CD4-positive, alpha-beta T cell treated with Interleukin-17A for 4 hours (primary cell): ENCODE measurements at regions not wholly inside any gene's neighbourhood (a gene's known extent, or its start where the extent isn't known, plus 50 kb on each side); places are given as distances from the start of the nearest gene placed in this dataset.

Experiments used
- DNase-seq: peaks from one replicate; pipeline ENCODE4 v3.0.0-alpha.2; 2020; ENCODE audit warnings: mixed read lengths

DNA sequence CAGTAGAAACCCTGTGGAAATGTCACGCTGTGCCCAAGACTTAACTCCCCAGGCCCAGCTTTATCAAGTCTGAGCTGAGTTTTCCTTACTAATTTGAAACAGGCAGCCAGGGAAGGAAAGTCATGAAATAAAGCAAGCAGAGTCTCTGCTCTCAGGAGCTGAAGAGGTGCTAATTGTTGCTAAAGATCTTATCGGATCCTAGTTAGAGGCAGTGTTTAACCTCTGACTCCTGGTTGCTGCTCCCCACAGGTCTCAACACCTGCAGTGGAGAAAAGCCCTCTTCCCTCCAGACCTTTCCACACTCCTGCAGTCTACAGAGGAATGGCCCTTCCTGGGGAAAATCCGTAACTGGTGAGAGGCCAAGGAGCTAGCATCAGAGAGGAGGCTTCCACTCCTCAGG, 628.2 kb downstream of the NTRK3 start:
- no peak for DNase-seq

DNA sequence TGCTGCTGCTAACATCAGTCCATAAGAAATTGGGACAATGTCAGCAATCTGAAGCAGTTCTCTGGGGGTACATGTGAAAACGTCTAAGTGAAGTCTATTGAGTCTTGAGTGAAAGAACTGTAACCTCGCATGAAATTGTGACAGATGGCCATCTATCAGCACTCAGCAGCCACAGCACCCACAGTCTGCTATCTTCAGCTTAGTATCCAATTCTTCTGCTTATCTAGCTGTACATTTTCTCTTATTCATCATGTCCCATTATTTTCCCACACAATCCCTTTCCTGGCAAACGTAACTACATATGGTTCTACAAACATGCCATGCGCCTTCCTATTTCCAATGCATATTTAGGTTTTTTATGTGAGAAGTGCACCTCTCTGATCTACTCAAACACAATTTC, 629.7 kb downstream of the NTRK3 start:
- DNase-seq, result no peak

DNA sequence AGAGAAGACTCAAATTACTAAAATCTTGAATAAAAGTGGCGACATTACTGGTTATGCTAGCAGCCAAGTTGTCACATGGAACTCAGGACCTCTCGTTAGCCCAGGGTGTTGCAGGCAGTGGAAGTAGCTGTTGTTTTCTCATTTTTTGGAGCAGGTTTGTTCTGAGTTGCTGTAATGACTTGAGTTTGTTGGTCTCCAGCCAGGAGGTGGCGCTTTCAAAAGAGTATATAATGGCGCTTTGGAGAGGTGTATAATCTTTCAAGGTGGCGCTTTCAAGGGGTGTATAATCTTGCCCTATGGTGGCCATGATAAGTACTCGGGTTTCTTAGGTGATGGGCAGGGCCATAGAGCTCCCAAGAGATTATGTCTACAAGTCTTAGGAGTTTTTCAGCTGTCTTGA, 632.7 kb downstream of the NTRK3 start:
- peak; percentile 3 for DNase-seq

DNA sequence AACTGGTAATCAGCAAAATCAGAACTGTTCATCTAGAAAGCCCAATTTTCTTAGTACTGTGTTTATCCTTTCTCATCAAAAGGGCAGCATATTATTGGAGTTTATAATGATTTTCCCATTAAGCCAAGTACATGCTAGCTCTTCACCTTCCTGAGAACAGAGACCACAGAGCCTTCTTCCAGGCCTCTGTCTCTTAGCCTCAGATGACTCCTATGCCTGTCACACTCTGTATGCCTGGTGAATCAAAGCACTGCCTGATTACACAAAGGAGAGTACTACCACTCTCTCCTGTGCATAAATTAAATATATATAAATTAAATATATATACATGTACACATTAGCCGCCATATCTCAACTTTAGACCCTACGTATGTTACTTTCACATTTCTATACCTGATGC, 636.1 kb downstream of the NTRK3 start:
- DNase-seq, result no peak

DNA sequence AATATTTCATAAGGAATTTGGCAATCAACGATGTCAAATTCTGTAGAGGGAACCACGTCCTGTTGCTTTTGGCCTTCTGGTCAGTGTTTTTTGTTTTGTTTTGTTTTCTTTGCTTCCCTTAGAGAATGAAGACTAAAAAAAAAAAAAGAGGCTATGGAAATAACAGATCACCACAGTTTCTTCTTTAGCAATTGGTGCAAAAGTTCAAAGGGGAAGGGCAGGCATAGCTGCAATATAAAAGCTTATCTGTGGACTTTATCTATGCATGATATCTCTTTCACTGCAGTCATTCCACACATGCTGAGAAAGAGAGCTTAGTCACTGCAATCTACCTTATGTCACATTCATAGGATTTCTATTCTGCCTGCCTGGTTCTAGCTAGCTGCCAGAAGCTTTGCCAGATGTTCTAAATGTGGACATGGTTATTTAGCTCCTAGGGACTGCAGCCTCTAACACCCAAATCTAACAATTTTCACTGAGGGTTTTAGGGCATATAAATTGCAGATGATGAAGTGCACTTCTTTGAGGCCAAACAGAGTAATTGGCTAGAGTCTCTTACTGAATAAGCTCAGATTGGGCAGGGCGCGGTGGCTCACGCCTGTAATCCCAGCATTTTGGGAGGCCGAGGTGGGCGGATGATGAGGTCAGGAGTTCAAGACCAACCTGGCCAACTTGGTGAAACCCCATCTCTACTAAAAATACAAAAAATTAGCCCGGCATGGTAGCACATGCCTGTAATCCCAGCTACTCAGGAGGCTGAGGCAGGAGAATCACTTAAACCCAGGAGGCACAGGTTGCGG, 637.2 kb downstream of the NTRK3 start:
- DNase-seq, result no peak

DNA sequence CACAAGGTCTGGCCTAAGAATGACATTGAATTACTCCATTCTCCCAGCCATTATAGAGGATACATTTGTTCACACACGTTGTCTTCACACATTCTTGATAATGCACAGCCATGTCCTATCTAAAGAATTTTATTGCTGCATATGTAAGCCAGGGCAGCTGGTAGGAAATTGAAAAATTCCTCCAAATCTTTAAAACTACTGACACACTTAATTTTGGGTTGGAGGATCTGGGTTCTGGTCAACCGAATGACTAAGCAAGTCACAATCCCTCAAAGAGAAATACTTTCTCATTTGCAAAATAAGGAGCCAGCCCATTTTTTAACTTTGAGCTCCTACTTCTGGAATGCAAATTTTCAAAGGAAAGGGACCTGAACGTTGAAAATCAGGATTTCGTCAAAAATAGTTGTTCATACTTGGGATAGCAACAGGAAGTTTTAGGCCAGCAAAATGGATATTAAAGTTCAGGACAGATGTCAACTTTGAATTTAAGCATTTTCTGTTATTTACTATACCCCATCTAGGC, 638.3 kb downstream of the NTRK3 start:
- no peak for DNase-seq

DNA sequence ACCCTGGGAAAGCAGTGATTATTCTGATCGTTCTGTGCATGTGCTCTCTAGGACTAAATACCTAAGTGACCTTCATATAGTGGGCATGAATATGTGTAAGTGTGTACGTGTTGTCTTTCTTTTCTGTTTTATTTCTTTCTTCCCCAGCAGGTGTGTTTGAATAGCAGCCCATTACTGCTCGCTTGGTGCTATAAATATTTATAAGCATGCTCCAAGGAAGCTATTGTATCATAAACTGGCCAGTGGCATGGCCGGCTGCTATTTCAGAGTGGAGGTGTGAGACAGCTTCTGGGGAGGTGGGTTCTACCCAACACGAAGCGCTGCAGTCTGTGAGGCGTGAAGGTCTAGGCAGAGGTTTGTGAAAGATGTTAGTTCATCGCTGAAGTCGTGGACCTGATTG, 641.8 kb downstream of the NTRK3 start:
- DNase-seq, result no peak

DNA sequence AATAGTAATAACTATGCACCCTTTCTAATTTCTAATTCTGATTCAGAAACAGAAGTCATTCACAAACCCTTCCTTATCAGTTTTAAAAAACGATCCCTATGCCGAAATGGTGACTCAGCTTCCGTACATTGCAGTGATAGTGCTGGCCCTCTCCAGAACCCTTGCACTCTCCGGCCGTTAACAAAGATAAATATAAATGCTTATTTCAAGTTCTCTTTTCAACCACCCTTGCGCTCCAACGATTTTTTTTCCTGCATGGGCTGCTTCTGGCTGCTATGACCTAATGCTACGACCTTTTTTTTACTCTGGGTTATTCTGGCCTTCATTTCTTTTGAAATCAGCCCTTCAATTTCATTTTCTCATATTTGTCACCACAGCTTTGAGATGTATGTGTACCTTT, 646.2 kb downstream of the NTRK3 start:
- DNase-seq, result no peak

DNA sequence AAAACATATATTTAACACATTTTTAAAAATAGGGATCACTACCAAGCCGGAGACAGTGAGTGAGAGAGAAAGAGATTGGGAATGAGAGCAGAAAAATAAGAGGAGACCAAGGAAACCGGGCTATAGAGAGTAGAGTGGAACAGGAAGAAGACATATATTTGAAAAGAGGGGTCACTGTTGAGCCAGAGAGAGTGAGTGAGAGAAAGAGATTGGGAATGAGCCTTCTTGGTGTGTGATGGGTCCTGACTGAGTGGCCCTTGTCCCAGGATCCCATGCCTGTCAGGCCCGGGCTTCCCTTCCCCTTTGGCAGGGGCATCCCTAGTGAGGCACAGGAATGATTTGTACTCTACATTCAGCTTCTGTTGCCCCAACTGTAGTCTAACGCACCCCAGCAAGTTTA, 646.6 kb downstream of the NTRK3 start:
- no peak for DNase-seq

DNA sequence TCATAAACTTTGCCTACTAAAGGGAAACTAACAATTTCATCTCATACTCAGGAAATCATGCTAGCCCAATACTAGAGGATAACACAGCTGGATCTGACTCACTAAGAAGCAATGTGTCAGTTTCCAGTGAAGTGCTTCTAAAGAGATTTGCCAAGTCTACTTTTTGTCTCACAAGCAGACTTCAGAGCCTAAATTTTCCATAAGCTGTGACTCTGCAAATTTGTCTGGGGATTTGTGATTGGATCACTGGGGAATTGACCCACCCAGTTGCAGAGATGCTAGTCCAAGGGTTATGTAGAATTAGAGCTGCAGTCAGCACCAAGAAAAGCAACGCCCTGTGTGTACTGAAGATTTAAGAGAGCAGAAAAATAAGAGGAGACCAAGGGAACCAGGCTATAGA, 647.1 kb downstream of the NTRK3 start:
- DNase-seq, result no peak

DNA sequence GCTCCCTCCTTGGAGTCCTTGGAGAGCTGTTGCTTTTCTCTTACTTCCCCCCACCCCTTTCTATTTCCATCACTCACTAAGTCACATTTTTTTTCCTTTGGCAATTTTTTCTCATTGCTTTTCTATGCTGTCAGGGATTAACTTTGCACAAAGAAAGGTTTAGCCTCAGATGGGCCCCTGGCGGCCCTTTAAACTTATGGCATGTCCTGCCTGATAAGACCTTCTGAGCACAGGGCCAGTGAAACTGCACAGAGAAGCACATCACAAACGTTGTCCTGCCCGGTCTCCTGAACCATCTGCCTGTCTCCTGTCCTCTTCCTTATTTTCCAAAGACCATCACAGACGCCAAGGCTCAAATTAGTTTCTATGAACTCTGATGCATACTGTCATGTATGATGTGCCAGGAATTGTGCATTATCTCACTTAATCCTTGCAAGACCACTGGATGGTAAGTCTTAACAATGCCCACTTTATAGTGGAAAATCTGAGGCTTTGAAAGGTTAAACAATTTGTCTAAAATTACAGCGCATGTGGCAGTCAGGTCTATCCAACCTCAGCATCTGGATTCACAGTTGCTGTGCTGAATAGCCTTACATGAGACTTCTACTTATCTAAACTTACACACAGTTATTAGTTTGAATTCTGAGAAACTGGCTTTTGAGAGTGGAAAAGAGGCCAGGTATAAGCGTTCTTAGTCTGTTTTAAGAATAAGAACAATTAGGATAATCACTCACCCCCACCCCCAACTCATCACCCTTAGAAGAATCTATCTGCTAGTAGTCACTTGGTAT, 648.1 kb downstream of the NTRK3 start:
- no peak for DNase-seq

DNA sequence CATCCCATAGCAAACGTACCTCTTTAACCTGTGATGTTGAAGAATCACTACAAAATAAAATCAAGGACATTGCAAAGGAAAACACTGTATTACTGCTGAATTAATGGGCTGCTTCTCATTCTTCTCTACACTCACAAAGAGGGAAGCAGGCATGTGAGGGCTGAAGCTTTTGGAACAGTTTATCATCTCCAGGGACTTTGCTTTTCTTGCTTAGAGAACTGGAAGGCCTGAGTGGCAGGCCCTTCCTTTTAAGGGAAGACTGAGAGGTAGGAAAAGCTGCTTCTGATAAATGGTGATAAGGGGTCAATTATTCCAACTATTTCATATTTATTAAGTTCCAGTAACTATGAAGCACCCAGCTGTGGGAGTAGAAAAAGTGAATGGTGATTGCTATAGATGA, 649.6 kb downstream of the NTRK3 start:
- DNase-seq, result no peak

DNA sequence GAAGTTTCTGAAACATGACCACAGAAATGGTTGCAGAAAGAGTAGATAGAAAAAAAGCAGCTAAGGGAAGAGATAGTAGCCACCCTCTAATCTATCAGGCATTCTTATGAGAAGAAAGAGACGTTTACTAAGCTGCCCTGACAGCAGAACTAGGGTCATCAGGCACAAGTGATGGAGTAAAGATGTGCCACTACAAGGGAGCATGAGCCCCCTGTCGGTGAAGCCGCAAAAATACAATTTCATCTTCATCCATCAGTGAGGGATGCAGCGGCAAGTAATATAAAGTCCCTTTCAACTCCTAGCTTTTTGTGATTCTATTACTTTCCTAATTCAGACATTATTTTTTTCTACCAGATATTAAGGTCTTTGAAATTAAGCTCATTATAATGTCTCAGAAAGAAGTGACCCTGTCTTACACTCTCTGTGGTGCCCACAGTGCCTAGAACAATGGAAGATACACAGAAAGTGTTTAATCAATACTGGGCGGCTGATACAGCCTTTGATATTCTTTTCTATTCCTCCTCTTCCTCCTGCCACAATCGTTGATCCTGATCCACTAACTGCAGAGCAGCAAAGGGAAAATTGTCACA, 651.6 kb downstream of the NTRK3 start:
- DNase-seq, result peak; percentile 7

DNA sequence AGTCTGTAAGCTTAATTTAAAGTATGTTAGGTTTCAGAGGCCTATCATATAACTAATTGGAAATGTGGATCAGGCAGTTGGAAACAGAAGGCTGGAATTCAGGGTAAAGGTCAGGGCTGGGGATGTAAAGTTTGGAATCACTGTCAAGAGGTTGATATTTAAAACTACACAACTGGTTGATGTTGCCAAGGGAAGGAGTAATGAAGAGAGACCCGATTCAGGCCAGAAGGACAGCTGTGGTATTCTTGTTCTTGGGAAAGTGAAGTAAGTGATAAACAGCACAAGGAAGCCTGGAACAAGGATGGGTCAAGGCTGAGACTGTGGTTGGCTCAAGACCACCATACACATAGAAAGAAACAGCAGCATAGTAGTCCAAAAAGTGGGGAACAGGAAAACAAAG, 654.2 kb downstream of the NTRK3 start:
- no peak for DNase-seq

DNA sequence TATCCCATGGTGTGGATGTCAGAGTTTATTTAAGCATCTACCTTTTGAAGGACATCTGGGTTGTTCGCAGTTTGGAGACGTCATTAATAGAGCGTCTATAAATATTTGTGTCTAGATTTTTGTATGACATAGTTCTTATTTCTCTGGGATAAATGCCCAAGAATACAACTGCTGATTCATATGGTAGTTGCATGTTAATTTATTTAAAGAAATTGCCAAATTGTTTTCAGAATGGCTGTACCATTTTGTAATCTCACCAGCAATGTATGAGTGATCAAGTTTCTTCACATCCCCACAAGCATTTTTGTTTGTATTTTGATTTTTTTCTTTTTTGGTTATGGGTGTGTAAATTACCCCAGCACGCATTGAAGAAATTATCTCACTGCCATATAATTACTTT, 656.9 kb downstream of the NTRK3 start:
- DNase-seq, result no peak

DNA sequence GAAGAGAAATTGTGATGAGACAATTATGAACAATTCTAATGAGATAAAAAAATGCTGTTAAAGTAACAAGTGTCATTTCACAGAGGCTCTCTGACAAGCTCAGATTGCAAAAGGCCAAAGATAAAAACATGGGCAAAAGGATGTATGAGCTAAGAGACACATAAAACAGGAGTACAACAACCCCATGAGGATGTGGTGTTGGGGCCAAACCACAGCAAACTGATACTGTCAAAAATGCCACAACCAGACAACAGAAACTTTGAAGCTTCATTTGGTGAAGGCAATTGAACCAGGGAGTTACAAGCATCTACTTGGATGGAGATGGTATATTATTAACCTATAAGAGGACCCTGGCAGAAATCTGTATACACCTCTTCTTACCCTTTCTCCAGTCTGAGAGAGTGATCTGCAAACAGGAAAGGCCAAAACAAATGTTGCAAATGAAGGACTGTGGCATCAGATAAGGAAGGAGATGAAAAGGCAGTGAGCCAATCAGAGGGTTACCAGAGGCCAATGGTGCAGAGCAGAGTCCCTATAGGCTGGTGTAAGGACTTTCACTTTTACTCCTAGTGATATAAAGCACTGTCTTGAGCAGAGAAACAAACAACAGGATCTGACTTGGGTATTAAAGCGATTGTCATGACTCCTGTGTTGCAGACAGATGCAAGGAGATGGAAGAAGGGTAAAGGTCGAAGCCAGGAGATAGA, 659.0 kb downstream of the NTRK3 start:
- no peak for DNase-seq

DNA sequence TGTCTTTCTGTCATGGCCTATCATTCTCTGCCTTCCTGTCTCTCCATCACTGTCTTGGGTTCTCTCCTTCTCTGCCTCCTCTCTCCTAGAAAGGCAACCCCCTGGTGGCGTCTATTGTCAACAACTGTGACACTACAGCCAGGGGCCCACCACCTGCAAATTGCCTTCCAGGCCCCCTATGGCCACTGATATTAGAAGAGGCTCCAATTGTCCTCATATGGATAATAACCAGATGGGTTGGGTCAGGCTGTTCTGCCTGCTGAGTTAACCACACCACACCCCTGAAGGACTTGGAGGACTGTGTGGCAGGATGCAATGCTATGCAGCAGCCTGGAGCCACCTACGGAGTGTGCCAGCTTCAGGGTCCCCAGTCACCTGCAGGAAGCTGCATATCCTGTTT, 665.0 kb downstream of the NTRK3 start:
- no peak for DNase-seq

DNA sequence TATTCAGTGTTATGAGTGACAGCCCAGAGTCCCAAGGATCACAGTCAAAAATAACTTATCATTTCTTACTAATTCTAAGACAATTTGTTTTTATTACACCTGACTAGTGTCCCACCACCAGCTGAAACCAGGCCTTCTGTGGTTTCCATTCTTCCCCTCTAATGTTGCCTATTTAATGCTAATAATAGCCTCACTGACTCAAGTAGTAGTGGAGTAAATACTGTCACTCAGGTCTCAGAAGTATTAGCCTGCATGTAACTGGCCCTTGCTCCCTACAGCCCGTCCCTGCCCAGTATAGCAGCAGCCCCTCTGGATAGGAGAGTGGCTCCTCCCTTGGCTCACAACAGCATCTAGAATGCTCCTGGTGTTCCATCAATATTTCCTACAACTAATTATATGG, 665.5 kb downstream of the NTRK3 start:
- DNase-seq, result no peak

DNA sequence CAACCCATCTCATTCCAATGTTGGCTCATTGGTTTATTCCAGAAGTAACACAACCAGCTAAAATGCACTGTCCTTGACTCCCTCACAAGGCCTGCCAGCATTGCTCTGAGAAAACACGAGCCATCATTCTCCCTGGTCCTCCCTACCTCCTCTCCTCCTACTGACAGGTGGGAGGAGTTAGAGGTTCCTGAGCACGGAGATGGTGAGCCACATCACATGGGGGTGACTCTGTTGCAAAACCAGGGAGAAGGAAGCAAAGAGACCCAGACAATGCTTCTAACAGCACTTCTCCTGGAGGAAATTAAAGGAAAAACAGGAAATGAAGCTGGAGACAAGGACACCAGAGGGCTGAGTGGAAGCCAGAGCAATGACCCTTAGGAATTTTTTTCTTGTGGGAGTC, 667.4 kb downstream of the NTRK3 start:
- DNase-seq, result no peak

DNA sequence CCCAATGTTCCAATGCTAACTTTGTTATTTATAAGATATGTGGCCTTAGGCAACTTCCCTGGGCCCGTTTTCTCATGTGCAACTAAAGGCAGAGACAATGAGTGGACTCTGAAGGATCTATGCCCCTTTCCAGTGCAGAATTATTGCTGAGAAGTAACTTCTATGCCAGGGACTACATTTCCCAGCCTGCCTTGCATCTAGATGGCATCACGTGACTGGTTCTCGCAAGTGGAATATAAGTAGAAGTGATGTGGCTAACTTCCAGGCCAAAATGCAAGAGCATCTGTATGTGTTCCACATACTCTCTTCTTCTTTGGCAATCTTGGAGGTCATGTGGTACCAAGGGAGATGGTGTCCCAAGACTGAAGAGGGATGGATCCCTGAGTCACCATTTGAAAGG, 674.4 kb downstream of the NTRK3 start:
- DNase-seq, result no peak

DNA sequence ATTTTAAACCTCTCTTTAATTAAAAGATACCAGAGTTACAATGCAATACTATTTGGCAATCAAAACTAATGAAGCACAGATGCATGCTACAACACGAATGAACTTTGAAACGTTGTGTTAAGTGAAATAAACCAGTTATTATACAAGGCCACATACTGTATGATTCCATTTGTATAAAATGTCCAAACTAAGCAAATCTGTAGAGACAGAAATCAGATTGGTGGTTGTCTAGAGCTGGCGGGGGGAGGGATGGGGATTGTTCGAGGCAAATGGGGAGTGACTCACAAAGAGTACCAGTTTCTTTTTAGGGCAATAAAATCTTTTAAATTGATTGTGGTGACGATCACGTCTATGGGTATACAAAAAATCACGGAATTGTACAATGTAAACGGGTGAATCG, 677.0 kb downstream of the NTRK3 start:
- DNase-seq, result no peak

DNA sequence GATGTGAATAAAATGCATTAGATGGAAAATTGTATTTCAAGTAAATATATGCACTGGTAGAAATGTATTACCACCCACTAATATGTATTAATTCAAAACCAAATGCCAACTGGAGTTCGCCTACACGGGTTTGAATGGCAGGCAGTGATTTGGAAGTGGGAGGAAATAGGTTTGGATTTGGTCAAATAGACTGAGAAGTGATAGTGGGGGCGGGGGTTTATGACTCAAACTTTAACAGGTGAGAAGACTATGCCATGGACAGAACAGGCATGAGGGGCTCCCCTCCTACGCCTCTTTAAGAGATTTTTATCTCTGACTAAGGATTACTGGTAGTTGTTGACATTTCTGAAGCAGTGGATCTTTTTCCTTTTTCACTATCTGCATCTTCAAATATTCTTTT, 677.8 kb downstream of the NTRK3 start:
- no peak for DNase-seq

DNA sequence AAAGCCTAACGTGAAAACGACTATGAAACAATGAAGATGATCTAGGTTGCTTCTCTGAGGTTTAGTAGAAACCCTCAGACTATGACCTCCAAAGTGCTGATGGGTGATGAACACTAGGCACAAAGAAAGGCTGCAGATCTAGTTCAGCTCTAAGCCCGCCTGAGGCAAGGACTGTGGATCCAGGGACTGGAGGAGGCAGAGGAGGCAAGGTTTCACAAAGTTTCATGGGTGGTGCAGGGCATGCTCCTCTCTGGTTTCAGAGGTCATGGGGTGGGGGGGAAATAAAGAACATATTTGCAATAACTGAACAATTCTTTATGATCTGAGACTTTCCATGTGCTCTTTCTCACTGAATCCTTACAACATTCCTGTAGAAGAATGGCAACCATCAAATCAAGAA, 679.2 kb downstream of the NTRK3 start:
- no peak for DNase-seq
